Endothelial cell of umbilical vein (primary cell): ENCODE measurements at regions not wholly inside any gene's neighbourhood (a gene's known extent, or its start where the extent isn't known, plus 50 kb on each side); places are given as distances from the start of the nearest gene placed in this dataset.

Source experiments
- GATA2 ChIP-seq: IDR thresholded peaks from 2 replicates; pipeline ENCODE4 v1.7.0; 2011; ENCODE audit warnings: low read depth, mild to moderate bottlenecking, moderate library complexity, mixed read lengths, low read length; ENCODE audit not compliant: insufficient read length, insufficient read depth
- JUN ChIP-seq: IDR thresholded peaks from 2 replicates; pipeline ENCODE4 v1.6.1; 2011; ENCODE audit warnings: borderline replicate concordance, low read depth; ENCODE audit not compliant: insufficient read length, insufficient read depth
- MAX ChIP-seq: IDR thresholded peaks from 2 replicates; pipeline ENCODE4 v1.6.1; 2011; ENCODE audit not compliant: insufficient read depth, insufficient read length
- POLR2A ChIP-seq: IDR thresholded peaks from 2 replicates; pipeline ENCODE4 v1.6.1; 2012; ENCODE audit warnings: low read depth, mild to moderate bottlenecking, control low read depth, low read length
- TF ChIP-seq, protein P1 (sequence below), 2 donors: IDR thresholded peaks; 1 replicate in 1 of 2; 2 replicates in 1 of 2; pipeline ENCODE4 v1.5.1; 2011; ENCODE audit warnings: low read length in 2 of 2, mild to moderate bottlenecking in 2 of 2, moderate library complexity in 2 of 2, control low read depth in 1 of 2, inconsistent platforms in 1 of 2, low read depth in 1 of 2; ENCODE audit not compliant: insufficient read depth in 1 of 2; ENCODE audit errors: extremely low read depth in 1 of 2

DNA sequence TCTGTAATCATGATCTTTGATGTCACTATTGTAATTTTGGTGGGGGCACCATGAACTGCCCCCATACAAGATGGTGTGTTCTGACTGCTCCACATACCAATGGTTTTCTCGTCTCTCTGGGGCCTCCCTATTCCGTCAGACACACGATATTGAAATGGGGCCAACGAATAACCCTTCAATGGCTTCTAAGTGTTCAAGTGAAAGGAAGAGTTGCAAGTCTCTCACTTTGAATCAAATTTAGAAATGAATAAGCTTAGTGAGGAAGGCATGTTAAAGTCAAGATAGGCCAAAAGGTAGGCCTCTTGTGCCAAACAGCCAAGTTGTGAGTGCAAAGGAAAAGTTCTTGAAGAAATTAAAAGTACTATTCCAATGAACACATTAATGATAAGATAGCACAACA lies 205.4 kb downstream of the SPRY1 start:
- TF ChIP-seq, protein P1, sequence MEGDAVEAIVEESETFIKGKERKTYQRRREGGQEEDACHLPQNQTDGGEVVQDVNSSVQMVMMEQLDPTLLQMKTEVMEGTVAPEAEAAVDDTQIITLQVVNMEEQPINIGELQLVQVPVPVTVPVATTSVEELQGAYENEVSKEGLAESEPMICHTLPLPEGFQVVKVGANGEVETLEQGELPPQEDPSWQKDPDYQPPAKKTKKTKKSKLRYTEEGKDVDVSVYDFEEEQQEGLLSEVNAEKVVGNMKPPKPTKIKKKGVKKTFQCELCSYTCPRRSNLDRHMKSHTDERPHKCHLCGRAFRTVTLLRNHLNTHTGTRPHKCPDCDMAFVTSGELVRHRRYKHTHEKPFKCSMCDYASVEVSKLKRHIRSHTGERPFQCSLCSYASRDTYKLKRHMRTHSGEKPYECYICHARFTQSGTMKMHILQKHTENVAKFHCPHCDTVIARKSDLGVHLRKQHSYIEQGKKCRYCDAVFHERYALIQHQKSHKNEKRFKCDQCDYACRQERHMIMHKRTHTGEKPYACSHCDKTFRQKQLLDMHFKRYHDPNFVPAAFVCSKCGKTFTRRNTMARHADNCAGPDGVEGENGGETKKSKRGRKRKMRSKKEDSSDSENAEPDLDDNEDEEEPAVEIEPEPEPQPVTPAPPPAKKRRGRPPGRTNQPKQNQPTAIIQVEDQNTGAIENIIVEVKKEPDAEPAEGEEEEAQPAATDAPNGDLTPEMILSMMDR (IDR thresholded peaks at IDR 0.05; ENCODE audit: extremely low read depth in 1 of 2, insufficient read depth in 1 of 2, low read depth in 1 of 2, low read length in 2 of 2) = no peak
- no peak for TF ChIP-seq POLR2A
- TF ChIP-seq GATA2 = no peak
- no peak for TF ChIP-seq JUN
- no peak for TF ChIP-seq MAX
